Mesothelial cell of epicardium (in vitro differentiated cells): ENCODE measurements at regions not wholly inside any gene's neighbourhood (a gene's known extent, or its start where the extent isn't known, plus 50 kb on each side); places are given as distances from the start of the nearest gene placed in this dataset.

Source experiments
- DNase-seq, 2 experiments: peaks; one replicate each; pipeline ENCODE4 v3.0.0; 2021; ENCODE audit warnings: low spot score in 2 of 2; ENCODE audit not compliant: unreplicated experiment in 2 of 2
- H3K27ac Mint-ChIP-seq: 2 replicates; pipeline ENCODE4 v1.8.0; 2021; ENCODE audit warnings: mixed read lengths
- H3K27me3 Mint-ChIP-seq: 2 replicates; pipeline ENCODE4 v1.8.0; 2021; ENCODE audit warnings: low read depth, mixed read lengths
- H3K36me3 Mint-ChIP-seq: 2 replicates; pipeline ENCODE4 v1.8.0; 2021; ENCODE audit warnings: mixed read lengths
- H3K4me1 Mint-ChIP-seq: 2 replicates; pipeline ENCODE4 v1.8.0; 2021; ENCODE audit warnings: mixed read lengths
- H3K4me3 Mint-ChIP-seq: 2 replicates; pipeline ENCODE4 v1.8.0; 2021; ENCODE audit warnings: mild to moderate bottlenecking, moderate library complexity, mixed read lengths
- H3K9me3 Mint-ChIP-seq: 2 replicates; pipeline ENCODE4 v1.8.0; 2021; ENCODE audit warnings: mixed read lengths
- CTCF ChIP-seq: fragments of 200-600 bp; sonication (generic); IDR thresholded peaks from one replicate; pipeline ENCODE4 v1.5.0; 2021; ENCODE audit warnings: antibody characterized with exemption; ENCODE audit not compliant: unreplicated experiment

- Mint-ChIP-seq H3K9me3 (peaks cover 55% of the 10 kb centered on the region), H3K4me1 (no peaks in the 10 kb centered on the region), H3K4me3 (no peak overlapping the region), H3K27me3 (no peaks in the 10 kb centered on the region), H3K36me3 (no peaks in the 10 kb centered on the region), H3K27ac (no peak overlapping the region)
- DNase-seq = no peak
- no peak for TF ChIP-seq CTCF
These were observed 100.8 kb upstream of the EOLA2 start for GRCh38 chrX:150038986-150039599.

GRCh38 chrX:150041208-150041607, 102.9 kb upstream of the EOLA2 start:
- Mint-ChIP-seq H3K4me1 (no peaks in the 10 kb centered on the region), H3K36me3 (no peaks in the 10 kb centered on the region), H3K4me3 (no peak overlapping the region), H3K9me3 (peaks cover 55% of the 10 kb centered on the region), H3K27ac (no peak overlapping the region), H3K27me3 (no peaks in the 10 kb centered on the region)
- DNase-seq = no peak
- TF ChIP-seq CTCF = no peak

- no peak for DNase-seq
- no peaks in the 10 kb centered on the region for H3K27me3 Mint-ChIP-seq
- H3K4me3 Mint-ChIP-seq = no peak overlapping the region
- H3K27ac Mint-ChIP-seq = no peak overlapping the region
- no peaks in the 10 kb centered on the region for H3K4me1 Mint-ChIP-seq
- peaks cover 47% of the 10 kb centered on the region for H3K9me3 Mint-ChIP-seq
- no peaks in the 10 kb centered on the region for H3K36me3 Mint-ChIP-seq
- no peak for TF ChIP-seq CTCF
These were observed 106.3 kb upstream of the EOLA2 start for GRCh38 chrX:150044556-150044955.

GRCh38 chrX:150047818-150048217, 109.5 kb upstream of the EOLA2 start:
- no peak overlapping the region for H3K27ac Mint-ChIP-seq
- H3K9me3 Mint-ChIP-seq = peaks cover 40% of the 10 kb centered on the region
- H3K27me3 Mint-ChIP-seq = no peaks in the 10 kb centered on the region
- TF ChIP-seq CTCF = no peak
- H3K4me3 Mint-ChIP-seq = no peak overlapping the region
- no peaks in the 10 kb centered on the region for H3K4me1 Mint-ChIP-seq
- H3K36me3 Mint-ChIP-seq = no peaks in the 10 kb centered on the region
- no peak for DNase-seq

GRCh38 chrX:150049647-150050046, 111.4 kb upstream of the EOLA2 start:
- DNase-seq = no peak
- H3K4me1 Mint-ChIP-seq = no peaks in the 10 kb centered on the region
- no peaks in the 10 kb centered on the region for H3K27me3 Mint-ChIP-seq
- no peak overlapping the region for H3K27ac Mint-ChIP-seq
- peaks cover 29% of the 10 kb centered on the region for H3K9me3 Mint-ChIP-seq
- no peak overlapping the region for H3K4me3 Mint-ChIP-seq
- TF ChIP-seq CTCF = no peak
- no peaks in the 10 kb centered on the region for H3K36me3 Mint-ChIP-seq

GRCh38 chrX:150050387-150050786, 112.1 kb upstream of the EOLA2 start:
- TF ChIP-seq CTCF = no peak
- Mint-ChIP-seq H3K27me3 (no peaks in the 10 kb centered on the region), H3K36me3 (no peaks in the 10 kb centered on the region), H3K4me1 (no peaks in the 10 kb centered on the region), H3K9me3 (peaks cover 21% of the 10 kb centered on the region), H3K4me3 (no peak overlapping the region), H3K27ac (no peak overlapping the region)
- DNase-seq = no peak
